ENCODE measurements at regions not wholly inside any gene's neighbourhood (a gene's known extent, or its start where the extent isn't known, plus 50 kb on each side); places are given as distances from the start of the nearest gene placed in this dataset.

DNA sequence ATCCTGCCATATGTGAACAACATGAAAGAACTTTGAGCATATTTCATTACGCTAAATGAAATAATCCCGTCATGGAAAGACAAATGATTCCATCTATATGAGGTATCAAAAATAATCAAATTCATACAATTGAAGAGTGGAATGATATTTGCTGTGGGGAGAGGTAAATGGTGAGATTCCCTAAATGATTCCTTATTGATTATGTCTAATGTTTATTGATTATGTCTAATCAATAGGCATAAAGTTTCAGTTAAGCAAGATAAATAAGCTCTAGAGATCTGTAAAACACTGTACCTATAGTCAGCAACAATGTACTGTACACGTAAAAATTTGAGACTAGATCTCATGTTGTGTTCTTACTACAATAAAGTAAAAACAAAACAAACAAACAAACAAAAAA lies 85.4 kb upstream of the MEGF10 start:
- no peak for DNase-seq
- Mint-ChIP-seq H3K27ac (ENCODE audit: unreplicated experiment) (no peak overlapping the region), H3K4me1 (ENCODE audit: low read depth, unreplicated experiment) (peaks cover 44% of the 10 kb centered on the region), H3K9me3 (ENCODE audit: low read depth, unreplicated experiment) (peaks cover under 1% of the 10 kb centered on the region), H3K4me3 (ENCODE audit: low read depth, unreplicated experiment) (no peak overlapping the region), H3K36me3 (ENCODE audit: insufficient read depth, unreplicated experiment) (peaks cover 8% of the 10 kb centered on the region), H3K27me3 (ENCODE audit: unreplicated experiment) (no peaks in the 10 kb centered on the region)
- intact Hi-C loops (cut with micrococcal nuclease; ENCODE audit: unreplicated experiment), result loop anchor here (5.0 kb wide), 1 partner anchor 133 kb away; the partner anchor contains the start of gene C5orf63
- CTCF ChIA-PET, result interaction anchor here (0.7 to 1.0 kb wide), 2 partner anchors 24 to 42 kb away, joined by 3 read pairs; no protein-coding TSS in a partner anchor
- TF ChIP-seq, protein P1, sequence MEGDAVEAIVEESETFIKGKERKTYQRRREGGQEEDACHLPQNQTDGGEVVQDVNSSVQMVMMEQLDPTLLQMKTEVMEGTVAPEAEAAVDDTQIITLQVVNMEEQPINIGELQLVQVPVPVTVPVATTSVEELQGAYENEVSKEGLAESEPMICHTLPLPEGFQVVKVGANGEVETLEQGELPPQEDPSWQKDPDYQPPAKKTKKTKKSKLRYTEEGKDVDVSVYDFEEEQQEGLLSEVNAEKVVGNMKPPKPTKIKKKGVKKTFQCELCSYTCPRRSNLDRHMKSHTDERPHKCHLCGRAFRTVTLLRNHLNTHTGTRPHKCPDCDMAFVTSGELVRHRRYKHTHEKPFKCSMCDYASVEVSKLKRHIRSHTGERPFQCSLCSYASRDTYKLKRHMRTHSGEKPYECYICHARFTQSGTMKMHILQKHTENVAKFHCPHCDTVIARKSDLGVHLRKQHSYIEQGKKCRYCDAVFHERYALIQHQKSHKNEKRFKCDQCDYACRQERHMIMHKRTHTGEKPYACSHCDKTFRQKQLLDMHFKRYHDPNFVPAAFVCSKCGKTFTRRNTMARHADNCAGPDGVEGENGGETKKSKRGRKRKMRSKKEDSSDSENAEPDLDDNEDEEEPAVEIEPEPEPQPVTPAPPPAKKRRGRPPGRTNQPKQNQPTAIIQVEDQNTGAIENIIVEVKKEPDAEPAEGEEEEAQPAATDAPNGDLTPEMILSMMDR (IDR thresholded peaks at IDR 0.05; ENCODE audit: unreplicated experiment), result no peak
- no TSS peak for BruUV-seq (replicated peaks)

DNA sequence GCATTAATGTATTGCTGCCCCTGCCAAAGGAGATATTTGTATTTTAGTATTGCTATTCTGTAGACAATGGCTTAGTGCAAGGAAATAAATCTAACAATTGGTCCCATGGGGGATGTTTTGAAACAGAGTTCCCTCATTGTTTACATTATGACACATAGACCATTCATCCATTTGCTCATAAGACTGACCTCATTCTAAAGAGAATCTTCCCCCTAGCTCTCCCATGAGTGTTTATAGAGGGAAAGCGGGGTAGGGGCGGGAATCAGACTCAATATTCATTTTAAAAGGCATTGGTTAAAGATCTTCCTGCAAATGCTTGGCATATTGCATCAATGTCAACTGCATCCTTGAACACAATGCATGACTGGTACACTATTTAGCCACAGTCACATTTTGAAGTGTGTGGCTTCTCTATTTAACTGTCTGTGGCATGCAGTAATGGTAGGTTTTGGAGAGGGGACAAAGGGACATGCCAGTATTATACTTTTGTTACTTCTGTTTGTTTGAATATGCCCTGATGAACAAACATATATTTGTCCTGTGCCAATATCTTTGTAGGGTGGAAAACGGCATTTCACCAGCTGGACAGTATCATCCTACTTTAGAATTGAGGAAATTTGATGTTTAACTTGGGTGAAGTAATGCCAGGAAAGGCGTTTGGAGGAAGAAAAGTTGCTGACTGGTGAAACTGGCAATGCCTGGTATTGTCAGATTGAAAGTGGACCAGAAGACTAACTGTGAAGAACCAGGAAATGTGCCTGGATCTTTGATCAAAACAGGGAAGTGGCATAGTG lies 84.1 kb upstream of the MEGF10 start:
- H3K27me3 Mint-ChIP-seq (ENCODE audit: unreplicated experiment), result no peaks in the 10 kb centered on the region
- CTCF ChIA-PET, result interaction anchor here (0.6 kb wide), 1 partner anchor 206 kb away, joined by 3 read pairs; no protein-coding TSS in a partner anchor
- H3K4me3 Mint-ChIP-seq (ENCODE audit: low read depth, unreplicated experiment), result no peak overlapping the region

DNA sequence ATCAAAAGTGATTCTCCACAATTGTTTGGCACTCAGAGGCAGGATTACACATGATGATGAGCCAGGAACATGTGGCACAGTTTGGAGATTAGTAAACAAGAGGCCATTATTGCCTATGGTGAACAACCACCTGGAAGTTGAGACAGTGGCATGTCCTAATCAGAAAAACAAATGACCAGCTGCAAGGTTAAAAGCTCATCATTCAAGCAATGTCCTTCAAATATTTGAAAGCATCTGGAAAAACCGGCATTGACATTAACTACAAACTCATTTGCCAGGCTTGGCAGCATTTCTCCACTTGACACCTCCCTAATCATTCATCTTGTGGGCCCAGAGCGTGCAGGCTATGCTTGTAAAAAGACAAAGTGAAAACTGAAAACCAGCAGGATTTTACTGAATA lies 80.6 kb upstream of the MEGF10 start:
- H3K36me3 Mint-ChIP-seq (ENCODE audit: insufficient read depth, unreplicated experiment), result no peaks in the 10 kb centered on the region
- TF ChIP-seq, protein P1 (IDR thresholded peaks at IDR 0.05; ENCODE audit: unreplicated experiment), result no peak
- no peak for DNase-seq
- CTCF ChIA-PET, result no interaction called here
- BruUV-seq (replicated peaks), result no TSS peak
- H3K4me3 Mint-ChIP-seq (ENCODE audit: low read depth, unreplicated experiment), result no peak overlapping the region
- H3K9me3 Mint-ChIP-seq (ENCODE audit: low read depth, unreplicated experiment), result no peaks in the 10 kb centered on the region
- H3K27ac Mint-ChIP-seq (ENCODE audit: unreplicated experiment), result no peak overlapping the region
- intact Hi-C loops (cut with micrococcal nuclease; ENCODE audit: unreplicated experiment), result no loop called here
- H3K27me3 Mint-ChIP-seq (ENCODE audit: unreplicated experiment), result no peaks in the 10 kb centered on the region
- peaks cover 25% of the 10 kb centered on the region for H3K4me1 Mint-ChIP-seq (ENCODE audit: low read depth, unreplicated experiment)

More for the DNA sequence above, 84.1 kb upstream of the MEGF10 start:
- peaks cover 8% of the 10 kb centered on the region for H3K36me3 Mint-ChIP-seq (ENCODE audit: insufficient read depth, unreplicated experiment)
- intact Hi-C loops (cut with micrococcal nuclease; ENCODE audit: unreplicated experiment), result loop anchor here (5.0 kb wide), 1 partner anchor 134 kb away; the partner anchor contains the start of gene C5orf63
- DNase-seq, result peak; percentile 49
- H3K9me3 Mint-ChIP-seq (ENCODE audit: low read depth, unreplicated experiment), result no peaks in the 10 kb centered on the region
- TF ChIP-seq, protein P1 (IDR thresholded peaks at IDR 0.05; ENCODE audit: unreplicated experiment), result no peak
- BruUV-seq (replicated peaks), result no TSS peak
- peak overlapping the region; percentile 62 for H3K27ac Mint-ChIP-seq (ENCODE audit: unreplicated experiment)
- H3K4me1 Mint-ChIP-seq (ENCODE audit: low read depth, unreplicated experiment), result peaks cover 44% of the 10 kb centered on the region

DNA sequence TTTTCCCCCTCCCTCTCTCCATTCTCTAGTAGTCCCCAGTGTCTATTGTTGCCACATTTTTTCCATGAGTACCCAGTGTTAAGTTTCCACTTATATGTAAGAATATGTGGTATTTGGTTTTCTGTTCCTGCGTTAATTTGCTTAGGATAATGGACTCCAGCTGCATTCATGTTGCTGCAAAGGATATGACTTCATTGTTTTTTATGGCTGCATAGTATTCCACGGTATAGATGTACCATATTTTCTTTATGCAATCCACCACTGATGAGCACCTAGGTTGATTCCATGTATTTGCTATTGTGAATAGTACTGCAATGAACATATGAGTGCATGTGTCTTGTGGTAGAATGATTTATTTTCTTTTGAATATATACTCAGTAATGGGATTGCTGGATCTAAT lies 77.4 kb upstream of the MEGF10 start:
- TF ChIP-seq, protein P1 (IDR thresholded peaks at IDR 0.05; ENCODE audit: unreplicated experiment), result no peak
- no TSS peak for BruUV-seq (replicated peaks)
- Mint-ChIP-seq H3K36me3 (ENCODE audit: insufficient read depth, unreplicated experiment) (no peaks in the 10 kb centered on the region), H3K4me1 (ENCODE audit: low read depth, unreplicated experiment) (no peaks in the 10 kb centered on the region), H3K27me3 (ENCODE audit: unreplicated experiment) (peaks cover 4% of the 10 kb centered on the region), H3K9me3 (ENCODE audit: low read depth, unreplicated experiment) (no peaks in the 10 kb centered on the region), H3K27ac (ENCODE audit: unreplicated experiment) (no peak overlapping the region), H3K4me3 (ENCODE audit: low read depth, unreplicated experiment) (no peak overlapping the region)
- intact Hi-C loops (cut with micrococcal nuclease; ENCODE audit: unreplicated experiment), result no loop called here
- CTCF ChIA-PET, result no interaction called here
- DNase-seq, result no peak

All from Calu3 (cell line).